RWPE1 (cell line): ENCODE measurements at regions not wholly inside any gene's neighbourhood (a gene's known extent, or its start where the extent isn't known, plus 50 kb on each side); places are given as distances from the start of the nearest gene placed in this dataset.
"Not testable (repeated sequence)": the region's sequence is repeated elsewhere in the genome, so short reads cannot be mapped to it uniquely, and the experiment has no call there.

Experiments used
- CTCF ChIA-PET: fragments of 350-600 bp; sonication (Branson Sonifier 250); formaldehyde crosslinking; extraction: SDS; loops from one replicate; lab custom pipeline; 2021; lab: Yijun Ruan, JAX
- POLR2A ChIA-PET: fragments of 400-600 bp; formaldehyde crosslinking; extraction: SDS; loops from one replicate; lab custom pipeline; 2020; ENCODE audit warnings: antibody characterized with exemption; ENCODE audit not compliant: low non-redundant PET; lab: Yijun Ruan, JAX
- DNase-seq: peaks from one replicate; pipeline ENCODE4 v3.0.0; 2012; ENCODE audit warnings: low spot score
- H3K27ac ChIP-seq: fragments of 450-650 bp; 2 replicates; pipeline ENCODE4 v1.5.1; 2017
- CTCF ChIP-seq: fragments of 450-650 bp; conservative IDR thresholded peaks from 2 replicates; pipeline ENCODE4 v1.5.1; 2017; ENCODE audit warnings: low read depth, mild to moderate bottlenecking

- no peak overlapping the region for H3K27ac ChIP-seq
- CTCF ChIA-PET: no interaction called here
- TF ChIP-seq CTCF: no peak
- DNase-seq: no peak
- POLR2A ChIA-PET: no interaction called here
These were observed 424.7 kb upstream of the FAM174A start for GRCh38 chr5:100110497-100110896.

GRCh38 chr5:100108883-100109282 is 426.3 kb upstream of the FAM174A start:
- no peak for TF ChIP-seq CTCF
- POLR2A ChIA-PET: no interaction called here
- no peak for DNase-seq
- H3K27ac ChIP-seq: no peak overlapping the region
- CTCF ChIA-PET: interaction anchor here (0.6 kb wide), 1 partner anchor 68 kb away, joined by 3 read pairs; no protein-coding TSS in a partner anchor

GRCh38 chr5:100103592-100104119 is 431.5 kb upstream of the FAM174A start:
- POLR2A ChIA-PET, CTCF ChIA-PET, H3K27ac ChIP-seq, DNase-seq: not testable (repeated sequence)

- POLR2A ChIA-PET, DNase-seq, CTCF ChIA-PET, H3K27ac ChIP-seq: not testable (repeated sequence)
These were observed 433.7 kb upstream of the FAM174A start for GRCh38 chr5:100101466-100101865.

GRCh38 chr5:100096328-100096727 is 438.8 kb upstream of the FAM174A start:
- DNase-seq, POLR2A ChIA-PET, H3K27ac ChIP-seq, CTCF ChIA-PET: not testable (repeated sequence)

DNA sequence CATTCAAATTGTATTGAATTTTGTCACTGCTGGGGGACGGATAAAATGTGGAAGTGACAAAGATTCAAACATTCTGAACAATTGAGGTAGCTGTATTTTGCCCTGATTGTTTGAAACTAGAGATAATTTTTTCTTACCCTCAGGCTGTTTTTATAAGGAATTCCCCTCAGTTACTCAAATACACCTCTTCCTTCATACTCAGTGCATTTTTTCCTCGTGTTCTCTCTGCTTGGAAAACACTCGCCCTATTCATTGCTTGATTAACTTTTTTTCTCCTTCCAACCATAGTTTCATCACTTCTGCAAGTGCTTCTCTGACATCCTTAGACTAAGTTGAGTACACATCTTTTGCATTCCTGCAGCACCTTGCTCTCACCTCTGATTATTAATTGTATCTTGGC is 454.5 kb upstream of the FAM174A start:
- POLR2A ChIA-PET, H3K27ac ChIP-seq, CTCF ChIA-PET, DNase-seq: not testable (repeated sequence)

- H3K27ac ChIP-seq, CTCF ChIA-PET, DNase-seq, POLR2A ChIA-PET: not testable (repeated sequence)
These were observed 456.0 kb upstream of the FAM174A start for GRCh38 chr5:100079163-100079562.

DNA sequence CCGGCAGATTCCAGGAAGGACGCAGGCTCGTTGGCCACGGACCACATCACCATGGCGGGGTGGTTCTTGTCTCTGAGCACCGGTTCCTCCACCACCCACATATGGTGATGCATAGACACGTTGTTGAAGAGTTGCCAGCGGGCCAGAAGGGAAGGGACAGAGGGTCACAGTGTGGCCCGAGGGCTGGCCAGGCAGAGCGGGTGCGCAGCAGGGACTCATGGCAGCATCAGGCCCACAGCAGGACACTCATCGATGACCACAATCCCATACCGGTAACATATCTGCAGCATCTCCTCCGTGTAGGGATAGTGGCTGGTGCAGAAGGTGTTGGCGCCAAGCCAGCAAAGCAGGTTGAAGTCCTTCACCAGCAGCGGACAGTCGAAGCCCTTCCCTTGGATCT is 469.2 kb upstream of the FAM174A start:
- CTCF ChIA-PET, H3K27ac ChIP-seq, DNase-seq, POLR2A ChIA-PET: not testable (repeated sequence)

DNA sequence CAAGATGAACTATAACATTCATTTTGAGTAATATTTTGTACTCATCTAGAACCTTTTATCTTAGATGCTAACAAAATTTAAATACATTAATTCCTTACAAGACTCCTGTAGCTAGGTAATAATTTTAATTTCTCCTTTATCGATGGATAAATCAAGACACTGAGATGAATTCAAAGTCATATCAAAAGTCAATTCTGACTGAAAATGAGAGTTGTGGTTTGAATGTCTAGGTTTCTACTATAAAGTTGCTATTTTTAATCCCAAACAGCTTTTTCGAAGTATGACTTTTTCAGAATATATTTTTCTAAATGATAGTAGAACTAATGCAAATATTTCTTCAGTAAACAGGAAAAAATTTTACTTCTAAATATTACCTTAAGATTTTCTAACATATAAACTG is 491.7 kb upstream of the FAM174A start:
- H3K27ac ChIP-seq: no peak overlapping the region
- no peak for DNase-seq
- POLR2A ChIA-PET: no interaction called here
- TF ChIP-seq CTCF: no peak
- CTCF ChIA-PET: no interaction called here

- no peak for DNase-seq
- TF ChIP-seq CTCF: no peak
- no peak overlapping the region for H3K27ac ChIP-seq
- CTCF ChIA-PET: no interaction called here
- POLR2A ChIA-PET: no interaction called here
These were observed 508.6 kb upstream of the FAM174A start for GRCh38 chr5:100026606-100027005.
